K562 (cell line): ENCODE measurements at regions not wholly inside any gene's neighbourhood (a gene's known extent, or its start where the extent isn't known, plus 50 kb on each side); places are given as distances from the start of the nearest gene placed in this dataset.

ENCODE experiments used
- ATAC-seq: fragments of 200-7000 bp; cut with Tn5 transposase; 3 replicates; pipeline ENCODE4 v1.9.1; 2020; ENCODE audit warnings: moderate library complexity
- BruUV-seq: library from RNA; stranded (reverse); fragments of 400-500 nt; replicated peaks from 2 replicates; lab custom pipeline; 2021; lab: Mats Ljungman, UMichigan
- CTCF ChIA-PET: fragments of 300-600 bp; formaldehyde crosslinking; extraction: SDS; loops from one replicate; lab custom pipeline; 2021; ENCODE audit warnings: low intra/inter-chr PET ratio; lab: Yijun Ruan, JAX
- POLR2A ChIA-PET: fragments of 300-600, 350-650 bp; sonication (Branson Sonifier 250); formaldehyde crosslinking; extraction: SDS; loops from one replicate; lab custom pipeline; 2021; ENCODE audit warnings: antibody characterized with exemption, inconsistent platforms; lab: Yijun Ruan, JAX
- DNase-seq, 4 experiments: peaks; one replicate each; pipeline versions ENCODE4 v3.0.0 to v3.0.0-alpha.2; 2011 to 2018; ENCODE audit warnings: low spot score in 3 of 4, mixed read lengths in 3 of 4; ENCODE audit errors: extremely low read depth in 1 of 4
- FAIRE-seq: peaks from 2 replicates; lab custom pipeline; 2011; peaks lifted over from hg19 to GRCh38; lab: Jason Lieb, UNC
- H2AFZ ChIP-seq: 2 replicates; pipeline ENCODE4 v1.6.0; 2011; ENCODE audit warnings: low read depth, low read length, control low read depth, inconsistent platforms
- H3K27ac ChIP-seq: fragments of 200-600 bp; 3 replicates; pipeline ENCODE4 v1.8.0; 2011; ENCODE audit warnings: low read depth, mild to moderate bottlenecking, control low read depth, inconsistent platforms, low read length, moderate library complexity, mixed read lengths; ENCODE audit errors: extremely low read depth
- H3K27me3 ChIP-seq, 2 experiments: fragments of 300-600 bp in 1 of 2; 2 replicates in 1 of 2; 3 replicates in 1 of 2; pipeline versions ENCODE4 v1.6.0 to v1.8.0; 2011; ENCODE audit warnings: inconsistent platforms in 2 of 2, low read length in 2 of 2, mild to moderate bottlenecking in 1 of 2, mixed read lengths in 1 of 2, moderate library complexity in 1 of 2; ENCODE audit not compliant: control insufficient read depth in 2 of 2, insufficient read depth in 2 of 2
- H3K36me3 ChIP-seq: fragments of 300-600 bp; 3 replicates; pipeline ENCODE4 v1.8.0; 2011; ENCODE audit warnings: mild to moderate bottlenecking, low read length, inconsistent platforms; ENCODE audit not compliant: control insufficient read depth, insufficient read depth
- H3K4me1 ChIP-seq, 2 experiments: fragments of 200-600 bp in 1 of 2; replicated peaks in 1 of 2; 2 replicates in 1 of 2; 3 replicates in 1 of 2; pipeline versions ENCODE4 v1.5.1 to v1.8.0; 2011; ENCODE audit warnings: inconsistent platforms in 2 of 2, low read length in 2 of 2, mild to moderate bottlenecking in 1 of 2, mixed read lengths in 1 of 2, moderate library complexity in 1 of 2; ENCODE audit not compliant: control insufficient read depth in 2 of 2, insufficient read depth in 2 of 2
- H3K4me2 ChIP-seq: 2 replicates; pipeline ENCODE4 v1.6.1; 2011; ENCODE audit warnings: low read length, control low read depth, inconsistent platforms, mixed read lengths; ENCODE audit not compliant: insufficient read depth
- H3K4me3 ChIP-seq: fragments of 200-600 bp; sonication (generic), shearing (Covaris generic); 2 replicates; pipeline ENCODE4 v1.5.1; 2016; ENCODE audit warnings: control low read depth, inconsistent platforms
- H3K79me2 ChIP-seq: fragments of 200-600 bp; 3 replicates; pipeline ENCODE4 v1.8.0; 2011; ENCODE audit warnings: low read length, inconsistent platforms; ENCODE audit not compliant: control insufficient read depth, insufficient read depth
- H3K9ac ChIP-seq, 2 experiments: 2 replicates each; pipeline versions ENCODE4 v1.6.0 to v1.6.1; 2011; ENCODE audit warnings: low read depth in 2 of 2, low read length in 2 of 2, control low read depth in 1 of 2, inconsistent platforms in 1 of 2, mild to moderate bottlenecking in 1 of 2, mixed read lengths in 1 of 2; ENCODE audit not compliant: insufficient read depth in 1 of 2
- H3K9me1 ChIP-seq: one replicate; pipeline ENCODE4 v1.6.0; 2011; ENCODE audit warnings: inconsistent platforms, mild to moderate bottlenecking, low read length, moderate library complexity; ENCODE audit not compliant: control insufficient read depth, insufficient read depth
- H3K9me3 ChIP-seq: replicated peaks from 2 replicates; pipeline ENCODE4 v1.5.1; 2011; ENCODE audit warnings: low read depth, low read length, inconsistent platforms; ENCODE audit not compliant: control insufficient read depth, insufficient read depth
- H4K20me1 ChIP-seq: replicated peaks from 2 replicates; pipeline ENCODE4 v1.6.1; 2011; ENCODE audit warnings: low read length, inconsistent platforms, mixed read lengths; ENCODE audit not compliant: control insufficient read depth, insufficient read depth
- ZBTB33 ChIP-seq: sonication (generic); formaldehyde crosslinking; IDR thresholded peaks from 2 replicates; pipeline ENCODE4 v1.8.1; 2023; ENCODE audit warnings: mild to moderate bottlenecking, missing genetic modification reagents
- ZNF79 ChIP-seq: fragments of 250-450 bp; sonication (Bioruptor Pico); IDR thresholded peaks from 2 replicates; pipeline ENCODE4 v1.4.0; 2020; ENCODE audit warnings: low read depth, mild to moderate bottlenecking, moderate library complexity
- WGBS: fragments of 100-300 bp; shearing (Covaris generic); methylation state at CpG from one replicate; pipeline ENCODE4 v1.1.6; 2016; ENCODE audit warnings: low coverage, mixed read lengths; ENCODE audit not compliant: insufficient coverage; ENCODE audit errors: missing lambda C conversion rate; 5-methylcytosine and 5-hydroxymethylcytosine counted together
- in situ Hi-C: fragments of 300-500 bp; cut with MboI; formaldehyde crosslinking; loops from 4 replicates; pipeline ENCODE4 v1.15.0; 2018; ENCODE audit warnings: inconsistent platforms, mixed read lengths
- intact Hi-C: fragments of 100-400 bp; cut with micrococcal nuclease; formaldehyde crosslinking; loops from 2 replicates; pipeline ENCODE4 v1.14.2; 2022
- TF ChIP-seq, protein P1 (sequence below): sonication (generic); formaldehyde crosslinking; IDR thresholded peaks from 2 replicates; pipeline ENCODE4 v1.8.1; 2023; ENCODE audit warnings: mild to moderate bottlenecking, missing genetic modification reagents

GRCh38 chr6:146925846-146926245 is 278.4 kb upstream of the STXBP5 start:
- no peak overlapping the region for H3K4me2 ChIP-seq
- H3K9ac ChIP-seq: no peak overlapping the region
- no peaks in the 10 kb centered on the region for H4K20me1 ChIP-seq
- FAIRE-seq (no peak), ATAC-seq (no peak), DNase-seq (no peak)
- H3K4me3 ChIP-seq: no peak overlapping the region
- H3K9me1 ChIP-seq: no peaks in the 10 kb centered on the region
- no peak overlapping the region for H3K27ac ChIP-seq
- H3K36me3 ChIP-seq: no peaks in the 10 kb centered on the region
- intact Hi-C loops: no loop called here
- H2AFZ ChIP-seq: peak overlapping the region; percentile 63
- H3K27me3 ChIP-seq: no peaks in the 10 kb centered on the region
- in situ Hi-C loops: no loop called here
- WGBS: 71% methylated on average over 3 of the region's 3 CpGs
- ChIA-PET CTCF (no interaction called here), POLR2A (interaction anchor here (0.7 to 2.8 kb wide), 6 partner anchors 11 to 22 kb away, joined by 3 to 10 read pairs (median 4); no protein-coding TSS in a partner anchor)
- BruUV-seq: no TSS peak
- peaks cover 0 to 4% of the 10 kb centered on the region in 2 experiments; a peak in 3 of 5 replicates for H3K4me1 ChIP-seq
- no peaks in the 10 kb centered on the region for H3K9me3 ChIP-seq
- no peak for TF ChIP-seq ZNF79 (CRISPR knock-in tag)
- TF ChIP-seq, protein P1, sequence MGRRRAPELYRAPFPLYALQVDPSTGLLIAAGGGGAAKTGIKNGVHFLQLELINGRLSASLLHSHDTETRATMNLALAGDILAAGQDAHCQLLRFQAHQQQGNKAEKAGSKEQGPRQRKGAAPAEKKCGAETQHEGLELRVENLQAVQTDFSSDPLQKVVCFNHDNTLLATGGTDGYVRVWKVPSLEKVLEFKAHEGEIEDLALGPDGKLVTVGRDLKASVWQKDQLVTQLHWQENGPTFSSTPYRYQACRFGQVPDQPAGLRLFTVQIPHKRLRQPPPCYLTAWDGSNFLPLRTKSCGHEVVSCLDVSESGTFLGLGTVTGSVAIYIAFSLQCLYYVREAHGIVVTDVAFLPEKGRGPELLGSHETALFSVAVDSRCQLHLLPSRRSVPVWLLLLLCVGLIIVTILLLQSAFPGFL (CRISPR knock-in tag): no peak
- 0 out of 2 replicates have a peak, but pooled peaks have one; percentile 28 for TF ChIP-seq ZBTB33 (CRISPR knock-in tag)
- H3K79me2 ChIP-seq: no peaks in the 10 kb centered on the region
